Stimulated activated CD4-positive, alpha-beta T cell treated with anti-CD3 and anti-CD28 coated beads, Interleukin-12 subunit alpha, Interleukin-12 subunit beta, amount 100 ng/mL, for 48 hours (primary cell): ENCODE measurements at regions not wholly inside any gene's neighbourhood (a gene's known extent, or its start where the extent isn't known, plus 50 kb on each side); places are given as distances from the start of the nearest gene placed in this dataset.

Experiments used
- DNase-seq, 3 donors: peaks; one replicate each; pipeline ENCODE4 v3.0.0-alpha.2; 2020; ENCODE audit warnings: low read depth in 2 of 3, low spot score in 1 of 3

DNA sequence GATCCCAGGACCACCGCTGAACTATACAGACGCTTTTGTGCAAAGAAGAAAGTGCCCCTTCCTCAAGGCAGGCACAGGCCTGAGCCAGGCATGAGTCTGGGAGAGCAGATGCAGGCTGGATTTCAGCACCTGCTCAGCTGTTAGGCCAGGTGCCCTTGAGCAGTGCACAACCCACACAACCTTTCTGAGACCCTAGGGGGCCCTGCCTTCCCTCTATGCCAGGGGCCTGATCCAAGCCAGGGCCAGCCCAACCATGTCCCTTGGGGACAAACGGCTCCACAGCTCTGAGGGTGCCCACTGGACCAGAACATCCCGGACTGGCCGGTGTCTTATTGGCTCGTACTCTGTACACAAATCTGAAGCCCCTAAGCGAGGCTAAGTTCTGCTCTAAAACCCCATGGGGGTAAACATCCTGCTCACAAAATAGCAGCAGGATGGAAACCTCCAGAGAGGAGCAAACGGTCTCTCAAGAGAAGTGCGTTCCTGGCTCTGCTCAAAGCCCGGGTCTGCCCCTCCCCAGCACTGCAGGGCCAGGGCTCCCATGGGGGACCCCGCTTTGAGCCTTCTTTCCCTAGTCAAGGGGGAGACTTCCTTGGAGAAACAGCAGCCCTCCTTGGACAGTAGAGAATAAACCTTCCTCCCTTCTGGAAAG is 275.1 kb downstream of the NPHP4 start:
- DNase-seq, result no peak

DNA sequence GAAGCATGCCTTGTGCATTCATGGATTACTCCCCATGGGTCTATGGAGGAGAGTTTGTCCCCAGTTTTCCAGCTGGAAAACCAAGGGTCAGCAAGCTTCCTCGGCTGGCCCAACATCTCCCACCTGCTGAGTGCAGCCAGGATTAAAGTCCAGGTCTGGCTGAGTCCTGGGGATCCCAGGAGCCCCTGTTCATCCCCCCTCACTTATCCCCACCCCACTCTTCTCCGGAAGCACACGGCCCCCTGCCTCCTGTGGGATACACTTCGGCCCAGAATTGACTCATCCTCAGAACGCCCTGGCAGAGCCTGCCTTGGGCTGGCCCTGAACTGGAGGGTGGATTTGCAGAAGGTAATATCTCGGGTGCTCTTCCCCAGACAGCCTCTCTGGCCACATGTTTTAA is 276.1 kb downstream of the NPHP4 start:
- DNase-seq, result no peak

DNA sequence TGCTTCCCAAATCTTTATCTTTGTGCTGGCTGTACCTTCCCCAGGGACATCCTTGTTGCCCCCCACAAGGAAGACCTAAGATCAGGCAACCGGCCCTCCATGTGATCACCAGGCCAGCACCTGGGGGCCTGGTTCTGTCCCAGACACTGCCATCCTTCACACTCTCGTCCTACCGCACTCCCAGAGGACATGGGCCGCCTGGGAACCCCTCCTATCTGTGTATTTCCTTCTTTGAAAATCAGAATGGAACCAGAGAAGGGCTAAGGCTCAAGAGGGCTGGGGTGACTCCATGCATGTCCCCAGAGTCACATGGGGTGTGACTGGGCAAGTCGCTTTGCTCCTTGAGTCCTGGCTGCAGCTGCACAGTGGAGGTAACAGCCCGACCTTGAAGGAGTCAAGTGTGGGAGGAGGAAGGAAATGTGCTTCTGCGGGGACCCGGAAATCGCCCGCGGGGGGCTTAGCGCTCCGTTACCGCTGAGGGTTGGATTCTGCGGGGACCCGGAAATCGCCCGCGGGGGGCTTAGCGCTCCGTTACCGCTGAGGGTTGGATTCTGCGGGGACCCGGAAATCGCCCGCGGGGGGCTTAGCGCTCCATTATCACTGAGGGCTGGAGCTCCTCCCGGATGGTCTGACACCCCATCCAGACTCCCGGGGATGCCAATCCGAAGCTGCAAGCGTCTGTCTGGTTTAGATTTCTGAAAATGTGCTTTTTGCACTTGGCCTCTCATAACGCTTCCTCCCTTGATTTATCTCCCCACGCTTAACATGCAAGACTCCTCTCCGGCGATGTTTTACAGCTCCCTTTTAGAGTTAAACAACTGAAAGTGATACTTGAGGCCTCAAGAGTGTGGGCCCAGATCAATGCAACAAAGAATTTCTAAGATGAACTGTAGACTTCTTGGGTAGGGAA is 278.9 kb downstream of the NPHP4 start:
- no peak for DNase-seq

DNA sequence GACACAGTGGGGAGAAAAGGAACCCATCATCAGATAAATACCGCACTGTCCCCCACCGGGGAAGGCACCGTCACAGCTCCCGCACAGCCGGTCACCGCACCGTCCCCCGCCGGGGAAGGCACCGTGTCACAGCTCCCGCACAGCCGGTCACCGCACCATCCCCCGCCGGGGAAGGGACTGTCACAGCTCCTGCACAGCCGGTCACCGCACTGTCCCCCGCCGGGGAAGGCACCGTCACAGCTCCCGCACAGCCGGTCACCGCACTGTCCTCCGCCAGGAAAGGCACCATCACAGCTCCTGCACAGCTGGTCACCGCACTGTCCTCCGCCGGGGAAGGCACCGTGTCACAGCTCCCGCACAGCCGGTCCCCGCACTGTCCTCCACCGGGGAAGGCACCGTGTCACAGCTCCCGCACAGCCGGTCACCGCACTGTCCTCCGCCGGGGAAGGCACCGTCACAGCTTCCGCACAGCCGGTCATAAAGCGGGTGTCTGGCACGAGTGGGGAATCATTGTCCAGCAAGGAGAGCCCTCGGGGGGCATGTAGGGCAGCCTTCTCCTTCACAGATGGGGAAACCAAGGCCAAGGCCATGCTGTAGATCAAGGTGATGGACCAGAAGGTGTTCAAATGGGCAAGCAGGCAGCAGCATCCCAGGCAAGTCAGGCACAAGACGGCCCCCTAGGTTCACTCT is 280.1 kb downstream of the NPHP4 start:
- DNase-seq, result no peak

DNA sequence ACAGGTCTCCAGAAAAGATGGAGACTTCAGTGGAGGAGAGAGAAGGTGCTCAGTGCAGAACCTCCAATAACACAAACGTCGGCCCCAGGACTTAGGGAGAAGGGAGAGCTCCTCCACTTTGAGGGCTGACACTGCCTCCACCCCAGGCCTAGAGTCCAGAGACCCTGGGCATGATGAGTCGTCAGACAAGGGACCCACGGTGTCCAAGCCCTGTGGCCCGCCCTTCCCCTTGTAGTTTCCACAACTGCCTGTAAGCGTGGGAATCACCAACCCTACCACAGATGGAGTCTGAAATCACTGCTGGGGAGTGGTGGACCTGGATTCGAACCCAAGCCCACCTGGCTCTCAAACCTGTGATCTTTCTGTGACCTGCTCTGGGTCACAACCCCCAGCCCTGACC is 281.1 kb downstream of the NPHP4 start:
- DNase-seq, result no peak

DNA sequence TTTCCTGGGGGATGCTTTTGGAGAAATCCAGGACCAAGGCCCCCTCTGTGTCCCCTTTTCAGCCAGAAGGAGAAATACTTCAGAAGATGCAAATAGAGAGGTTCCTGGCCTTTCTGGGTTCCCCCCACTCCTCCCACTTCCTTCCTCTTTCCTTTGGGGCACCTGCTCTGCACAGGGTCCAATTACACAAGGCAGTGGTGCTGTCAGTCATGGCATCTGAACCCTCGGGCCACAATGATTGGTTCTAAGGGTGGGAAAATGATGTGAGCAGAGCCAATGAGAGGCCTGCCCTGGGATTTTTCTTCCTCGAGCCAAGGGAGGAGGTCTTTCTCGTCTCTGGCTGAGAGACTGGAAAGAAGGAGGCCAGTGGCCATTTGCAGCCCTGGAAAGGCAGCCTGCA is 282.2 kb downstream of the NPHP4 start:
- DNase-seq, result no peak

DNA sequence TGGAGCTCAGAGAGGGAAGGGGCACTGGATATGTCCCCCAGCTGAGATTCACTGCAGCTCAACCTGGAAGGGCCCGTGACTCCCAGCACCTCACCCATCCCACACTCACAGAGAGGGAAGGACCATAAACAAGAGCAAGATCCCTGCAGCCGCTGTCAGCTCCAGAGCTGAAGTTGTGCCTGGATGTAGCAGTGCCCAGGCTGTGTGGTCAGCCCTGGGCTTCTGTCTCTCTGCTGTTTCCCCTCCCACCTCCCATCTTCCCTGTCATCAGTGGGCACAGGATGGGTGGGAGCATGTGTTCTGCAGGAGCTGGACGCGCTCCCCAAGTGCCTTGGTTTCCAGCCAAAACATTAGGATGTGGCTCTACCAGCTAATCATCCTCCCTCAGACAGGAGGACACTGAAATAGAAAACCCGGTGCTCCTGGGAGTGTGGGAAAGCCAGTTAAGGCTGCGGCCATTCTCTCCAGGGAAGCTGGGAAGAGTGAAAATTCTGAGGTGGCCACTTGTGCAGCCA is 282.7 kb downstream of the NPHP4 start:
- DNase-seq, result no peak

DNA sequence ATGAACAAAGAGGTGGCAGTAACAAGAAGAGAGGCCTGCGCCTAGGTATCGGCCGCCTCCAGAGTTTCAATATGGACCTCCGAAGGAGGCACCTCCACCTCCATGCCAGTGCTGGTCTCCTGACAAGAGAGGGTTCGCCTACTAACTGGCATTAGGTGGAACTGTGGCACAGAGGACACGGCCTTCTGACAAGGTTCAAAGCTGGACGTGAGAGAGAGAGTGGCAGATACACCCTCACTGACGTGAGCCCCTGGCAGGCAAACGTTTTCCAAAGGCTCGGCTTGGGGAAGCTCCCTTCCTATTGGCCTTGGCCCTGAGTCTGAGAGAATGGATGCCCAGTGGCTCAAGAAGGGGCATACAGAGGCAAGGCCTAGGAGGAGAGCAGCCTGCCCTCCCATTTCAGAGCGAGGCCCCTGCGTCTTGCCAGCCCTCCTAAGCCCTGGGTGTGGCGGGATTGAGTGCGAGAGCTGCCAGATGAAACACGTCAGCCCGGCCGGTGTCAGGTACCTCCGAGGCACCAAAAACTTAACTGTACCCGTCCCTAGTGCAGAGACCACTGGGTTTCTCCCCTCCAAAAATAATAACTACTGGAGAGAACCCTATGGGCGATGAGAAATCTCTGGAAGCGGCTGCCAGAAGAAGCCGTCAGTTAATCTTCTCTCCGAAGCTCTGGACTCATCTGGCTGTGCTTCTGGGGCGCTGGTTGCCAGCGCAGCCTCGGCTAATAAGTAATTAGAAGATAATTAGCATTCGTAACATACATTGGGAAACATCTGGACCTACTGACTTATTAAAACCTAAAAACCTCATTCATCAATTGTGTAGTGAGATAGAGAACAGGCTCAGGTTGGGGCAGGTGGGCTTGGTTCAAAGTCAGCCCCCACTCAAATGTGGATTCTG is 283.6 kb downstream of the NPHP4 start:
- DNase-seq, result no peak

DNA sequence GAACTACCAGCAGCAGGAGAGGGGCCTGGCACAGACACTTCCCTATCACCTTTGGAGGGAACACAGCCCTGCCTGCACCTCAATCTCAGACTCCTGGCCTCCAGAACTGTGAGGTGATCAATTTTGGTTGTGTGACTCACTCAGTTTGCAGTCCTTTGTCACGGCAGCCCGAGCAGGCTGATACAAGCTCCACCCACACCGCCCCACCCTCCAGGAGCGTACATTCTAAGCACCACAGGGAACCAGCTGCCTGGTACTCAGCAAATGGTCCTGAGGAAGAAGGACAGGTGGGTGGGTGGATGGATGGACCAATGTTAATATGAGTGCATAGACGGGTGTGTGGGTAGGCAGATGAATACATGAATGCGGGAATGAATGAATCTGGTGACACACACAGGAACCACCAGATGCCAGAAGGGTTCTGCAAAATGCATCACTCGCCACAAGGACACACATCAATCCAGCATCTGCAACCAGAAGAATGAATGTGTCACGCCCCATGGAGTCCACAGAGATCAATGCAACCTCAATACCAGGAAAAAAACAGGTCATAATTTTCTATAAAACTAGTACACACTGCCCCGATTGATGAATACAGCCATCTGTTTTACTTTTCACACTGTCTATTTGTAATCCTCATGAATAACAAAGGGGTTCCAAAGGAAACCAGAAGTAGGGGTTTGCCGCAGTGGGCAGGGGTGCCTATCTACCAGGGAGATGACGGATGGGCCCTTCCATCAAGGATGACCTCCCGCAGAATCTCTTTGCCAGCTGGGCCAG is 284.5 kb downstream of the NPHP4 start:
- no peak for DNase-seq

DNA sequence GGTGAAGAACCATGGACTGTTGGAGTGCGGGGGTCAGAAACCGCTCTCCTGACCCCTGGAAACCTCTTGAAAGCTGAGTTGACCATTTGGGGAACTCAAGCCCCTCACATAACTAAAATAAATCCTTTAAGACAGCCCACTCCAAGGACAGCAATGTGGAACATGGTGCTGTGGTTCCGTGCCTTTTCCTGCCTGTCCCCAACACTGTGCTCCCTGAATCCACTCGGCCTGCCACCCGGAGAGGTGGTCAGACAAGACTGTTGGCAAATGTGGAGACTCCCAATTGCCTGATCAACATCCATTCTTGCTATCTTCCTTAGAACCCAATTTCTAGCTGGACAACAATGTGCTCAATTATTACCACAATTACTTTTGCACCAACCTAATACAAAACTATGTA is 286.0 kb downstream of the NPHP4 start:
- no peak for DNase-seq

DNA sequence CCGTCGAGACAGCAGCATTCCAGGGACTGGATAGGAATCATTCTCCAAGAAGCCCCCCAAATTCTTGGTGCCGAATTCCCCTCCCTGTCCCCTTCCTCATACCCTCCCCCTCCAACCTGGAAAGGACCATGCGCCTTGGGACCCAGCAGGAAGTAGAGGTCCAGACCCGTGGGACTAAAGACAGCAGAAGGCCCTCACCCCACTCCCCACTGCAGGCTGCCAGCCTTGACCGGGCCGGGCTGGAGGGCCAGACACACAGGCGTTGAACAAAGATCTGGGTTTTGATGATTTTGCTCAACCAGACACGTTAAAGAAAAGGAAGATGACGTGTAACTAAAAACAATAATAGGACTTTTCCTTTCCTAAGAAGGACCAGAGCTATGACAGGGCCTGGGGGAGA is 286.5 kb downstream of the NPHP4 start:
- DNase-seq, result no peak

DNA sequence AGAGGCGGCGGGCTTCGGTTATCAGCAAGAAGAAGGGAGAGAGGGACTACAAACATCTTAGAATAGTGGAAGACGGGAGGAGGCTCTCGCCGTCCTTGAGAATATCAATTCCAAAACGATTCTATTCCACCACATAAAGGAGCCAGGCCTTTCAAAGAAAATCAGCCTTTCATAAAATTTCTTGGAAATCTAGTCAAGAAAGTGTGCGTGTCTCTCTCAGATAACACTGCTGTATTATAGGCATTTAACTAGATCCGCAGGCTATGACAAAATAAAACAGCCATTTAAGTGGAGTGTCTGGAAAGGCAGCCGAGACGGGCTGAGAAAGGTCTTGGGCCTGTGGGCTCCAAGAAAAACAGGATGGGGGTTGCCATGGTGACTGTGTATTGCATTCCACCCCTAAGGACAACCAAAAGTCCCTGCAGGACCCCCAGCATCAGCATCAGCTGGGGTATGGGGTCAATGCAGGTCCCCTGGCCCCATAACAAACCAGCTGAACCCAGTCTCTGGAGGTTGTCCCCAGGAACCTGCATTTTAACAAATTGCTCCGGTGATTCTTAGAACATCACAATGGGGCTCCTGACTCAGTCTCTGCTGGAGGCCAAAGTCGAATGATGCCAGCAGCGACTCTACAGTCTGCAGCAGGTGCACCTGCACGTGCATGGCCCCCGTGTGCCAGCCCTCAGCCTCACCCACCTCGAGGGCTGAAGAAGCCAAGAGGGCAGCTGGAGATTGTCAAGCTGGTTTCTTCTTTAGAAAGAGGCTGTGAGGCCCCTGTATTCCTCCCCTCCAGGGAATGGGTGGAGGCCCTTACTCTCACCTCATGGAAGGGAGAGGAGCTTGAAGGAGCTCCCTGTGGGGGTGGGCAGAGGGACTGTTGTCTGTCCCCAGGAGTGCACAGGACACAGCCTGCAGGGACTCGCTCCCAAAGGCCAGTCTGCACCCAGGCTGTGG is 287.4 kb downstream of the NPHP4 start:
- DNase-seq, result no peak

DNA sequence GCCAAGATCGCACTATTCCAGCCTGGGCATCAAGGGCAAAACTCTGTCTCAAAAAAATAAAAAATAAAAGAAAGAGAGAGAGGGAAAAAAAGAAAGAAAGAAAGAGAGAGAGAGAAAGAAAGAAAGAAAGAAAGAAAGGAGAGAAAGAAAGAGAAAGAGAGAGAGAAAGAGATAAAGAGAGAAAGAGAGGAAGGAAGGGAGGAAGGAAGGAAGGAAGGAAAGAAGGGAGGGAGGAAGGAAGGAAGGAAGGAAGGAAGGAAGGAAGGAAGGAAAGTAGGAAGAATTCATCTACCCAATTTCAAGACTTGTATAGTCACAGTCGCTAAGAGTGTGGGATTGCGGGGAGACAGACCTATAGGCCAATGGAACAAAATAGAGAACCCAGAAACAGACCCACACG is 290.6 kb downstream of the NPHP4 start:
- DNase-seq, result no peak

DNA sequence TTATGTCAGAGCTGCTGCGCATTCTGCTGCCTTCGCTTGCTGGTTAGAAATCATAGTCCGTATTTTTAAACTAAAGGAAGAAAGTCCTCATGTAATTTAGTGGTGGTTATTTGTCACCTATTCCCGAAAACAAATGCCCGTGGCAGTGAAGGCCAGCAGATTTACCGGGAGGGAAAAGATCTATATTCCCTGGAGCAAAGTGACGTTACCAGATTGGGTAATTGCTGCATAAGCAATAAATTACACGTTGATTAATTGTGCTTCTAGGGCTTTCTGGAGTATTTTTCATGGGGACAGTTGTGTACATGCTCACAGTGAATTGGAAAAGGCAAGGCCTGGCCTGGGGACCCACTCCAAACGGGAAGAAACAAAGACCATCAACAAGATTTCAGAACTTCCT is 298.7 kb downstream of the NPHP4 start:
- DNase-seq, result no peak

DNA sequence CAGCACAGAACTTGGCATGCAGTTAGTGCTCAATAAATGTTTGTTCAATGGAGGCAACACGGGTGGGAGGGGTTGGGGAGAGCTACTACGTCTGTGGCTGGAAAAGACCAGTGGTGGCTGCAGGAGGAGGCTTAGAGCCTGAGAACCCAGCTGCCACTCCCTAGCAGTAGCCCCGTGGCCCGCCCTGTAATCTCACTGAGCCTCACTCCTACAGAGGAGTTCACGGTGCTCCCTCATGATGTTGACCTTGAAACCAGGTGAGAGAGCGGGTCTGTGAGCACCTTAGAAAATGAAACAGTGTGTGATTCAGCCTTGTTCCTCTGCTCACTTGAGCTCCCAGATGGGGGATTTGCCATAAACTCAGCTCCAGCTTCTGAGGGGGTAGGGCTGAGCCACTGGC is 299.6 kb downstream of the NPHP4 start:
- no peak for DNase-seq

DNA sequence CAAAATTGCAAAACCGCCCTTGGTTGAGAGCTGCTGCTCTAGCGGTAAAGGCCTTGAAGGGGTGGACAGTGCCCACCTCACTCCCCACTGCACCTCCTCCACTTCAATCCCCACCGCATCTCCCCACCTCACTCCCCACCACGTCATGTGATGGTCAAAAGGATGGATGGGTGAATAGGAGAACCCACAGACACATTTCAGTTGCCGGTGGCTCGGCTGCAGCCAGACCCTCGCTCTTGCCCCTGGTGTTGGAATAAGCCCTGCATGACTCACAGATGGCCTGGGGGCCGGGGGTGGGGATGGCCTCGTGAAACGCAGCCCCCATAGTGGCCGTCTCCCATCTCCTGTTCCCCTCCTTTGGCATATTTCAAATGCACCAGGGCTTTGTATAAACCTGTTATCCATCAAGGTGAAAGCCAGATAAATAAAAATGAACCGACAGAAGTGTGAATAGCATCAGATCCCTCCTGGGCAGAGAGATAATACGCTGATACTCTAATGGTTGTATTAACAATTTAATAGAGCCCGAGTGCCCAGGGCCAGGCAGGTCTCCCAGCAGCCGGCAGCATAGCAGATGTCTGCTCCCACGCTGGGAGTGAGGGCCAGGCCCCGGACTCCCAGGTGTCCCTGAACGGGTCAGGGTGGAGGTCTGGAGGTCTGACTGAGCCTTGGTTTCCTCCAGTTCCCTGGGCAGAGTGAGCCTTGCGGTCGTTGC is 300.3 kb downstream of the NPHP4 start:
- DNase-seq, result no peak

DNA sequence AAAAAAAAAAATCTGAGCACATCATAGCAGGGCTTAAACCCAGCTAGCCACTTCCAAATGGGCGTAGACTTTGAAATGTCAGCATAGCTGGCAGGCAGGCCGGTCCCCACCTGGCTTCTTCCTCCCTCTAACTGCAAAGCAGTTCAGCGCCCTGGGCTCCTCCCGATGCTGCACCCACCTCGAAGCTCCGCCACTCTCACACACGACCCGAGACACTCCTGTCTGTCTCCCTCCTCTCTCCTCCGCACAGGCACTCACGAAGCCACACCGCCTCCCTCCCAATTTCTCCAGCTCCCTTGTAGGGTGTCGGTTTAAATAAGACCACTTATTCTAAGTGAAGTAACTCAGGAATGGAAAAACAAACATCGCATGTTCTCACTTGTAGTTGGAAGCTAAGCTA is 301.3 kb downstream of the NPHP4 start:
- no peak for DNase-seq

DNA sequence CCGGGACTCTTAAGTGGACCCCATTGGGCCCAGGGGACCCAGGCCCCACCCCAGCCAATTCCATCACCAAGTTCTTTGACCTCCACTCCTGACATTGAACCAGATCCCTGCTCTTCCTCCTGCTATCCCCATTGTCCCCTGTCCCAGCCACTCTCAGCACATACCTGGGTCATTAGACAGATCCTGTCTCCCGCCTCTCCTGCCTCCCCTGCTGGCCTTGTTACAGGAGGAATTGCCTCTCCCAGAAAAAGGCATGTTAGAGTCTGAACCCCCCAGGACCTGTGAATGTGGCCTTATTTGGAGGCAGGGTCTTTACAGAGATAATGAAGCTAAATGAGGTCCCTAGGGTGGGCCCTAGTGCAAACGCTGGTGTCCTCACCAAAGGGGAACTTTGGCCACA is 301.9 kb downstream of the NPHP4 start:
- DNase-seq, result no peak
